GM21825 (cell line): ENCODE measurements at regions not wholly inside any gene's neighbourhood (a gene's known extent, or its start where the extent isn't known, plus 50 kb on each side); places are given as distances from the start of the nearest gene placed in this dataset.

ENCODE experiments used
- ATAC-seq: cut with Tn5 transposase; IDR thresholded peaks from one replicate; pipeline ENCODE4 v1.9.1; 2021; ENCODE audit warnings: mild to moderate bottlenecking, moderate library complexity; ENCODE audit not compliant: unreplicated experiment

GRCh38 chr6:126738146-126738545, 380.3 kb upstream of the RSPO3 start:
- no peak for ATAC-seq

GRCh38 chr6:126738641-126739040, 379.8 kb upstream of the RSPO3 start:
- ATAC-seq: no peak

GRCh38 chr6:126743076-126743475, 375.4 kb upstream of the RSPO3 start:
- ATAC-seq: no peak

GRCh38 chr6:126747728-126748540, 370.5 kb upstream of the RSPO3 start:
- ATAC-seq: no peak

- ATAC-seq: no peak
Measured at GRCh38 chr6:126753606-126754005, 364.9 kb upstream of the RSPO3 start.

GRCh38 chr6:126761854-126762253, 356.6 kb upstream of the RSPO3 start:
- ATAC-seq: no peak

GRCh38 chr6:126764104-126764503, 354.4 kb upstream of the RSPO3 start:
- ATAC-seq: no peak

GRCh38 chr6:126764671-126765070, 353.8 kb upstream of the RSPO3 start:
- ATAC-seq: no peak

GRCh38 chr6:126766820-126767219, 351.7 kb upstream of the RSPO3 start:
- ATAC-seq: no peak

GRCh38 chr6:126767711-126768110, 350.8 kb upstream of the RSPO3 start:
- no peak for ATAC-seq

GRCh38 chr6:126770176-126770575, 348.3 kb upstream of the RSPO3 start:
- no peak for ATAC-seq

GRCh38 chr6:126773112-126773805, 345.2 kb upstream of the RSPO3 start:
- ATAC-seq: no peak

GRCh38 chr6:126779331-126779730, 339.1 kb upstream of the RSPO3 start:
- ATAC-seq: no peak

- ATAC-seq: no peak
Measured at GRCh38 chr6:126781582-126781981, 336.9 kb upstream of the RSPO3 start.

- no peak for ATAC-seq
Measured at GRCh38 chr6:126784161-126784790, 334.2 kb upstream of the RSPO3 start.

- no peak for ATAC-seq
Measured at GRCh38 chr6:126786262-126786661, 332.2 kb upstream of the RSPO3 start.

- ATAC-seq: no peak
Measured at GRCh38 chr6:126787635-126788034, 330.8 kb upstream of the RSPO3 start.

- ATAC-seq: no peak
Measured at GRCh38 chr6:126788861-126789365, 329.6 kb upstream of the RSPO3 start.

GRCh38 chr6:126792340-126793085, 326.0 kb upstream of the RSPO3 start:
- no peak for ATAC-seq

GRCh38 chr6:126795161-126795560, 323.3 kb upstream of the RSPO3 start:
- no peak for ATAC-seq

- no peak for ATAC-seq
Measured at GRCh38 chr6:126797981-126798380, 320.5 kb upstream of the RSPO3 start.
